HG03565 (cell line): ENCODE measurements at regions not wholly inside any gene's neighbourhood (a gene's known extent, or its start where the extent isn't known, plus 50 kb on each side); places are given as distances from the start of the nearest gene placed in this dataset.
"Not testable (repeated sequence)": the region's sequence is repeated elsewhere in the genome, so short reads cannot be mapped to it uniquely, and the experiment has no call there.

Experiments used
- ATAC-seq: cut with Tn5 transposase; IDR thresholded peaks from one replicate; pipeline ENCODE4 v1.9.1; 2021; ENCODE audit warnings: mild to moderate bottlenecking, moderate library complexity; ENCODE audit not compliant: unreplicated experiment

GRCh38 chr15:38614621-38615020, 50.0 kb upstream of the RASGRP1 start:
- no peak for ATAC-seq

- no peak for ATAC-seq
These were observed 53.2 kb upstream of the RASGRP1 start for GRCh38 chr15:38617831-38618230.

- ATAC-seq, result no peak
These were observed 53.8 kb upstream of the RASGRP1 start for GRCh38 chr15:38618242-38618955.

- ATAC-seq, result no peak
These were observed 55.5 kb upstream of the RASGRP1 start for GRCh38 chr15:38620098-38620497.

GRCh38 chr15:38620851-38621594, 56.4 kb upstream of the RASGRP1 start:
- ATAC-seq, result no peak

GRCh38 chr15:38622304-38622703, 57.7 kb upstream of the RASGRP1 start:
- no peak for ATAC-seq

- no peak for ATAC-seq
These were observed 58.3 kb upstream of the RASGRP1 start for GRCh38 chr15:38622908-38623307.

GRCh38 chr15:38623744-38624143, 59.1 kb upstream of the RASGRP1 start:
- no peak for ATAC-seq

GRCh38 chr15:38624244-38625205, 59.9 kb upstream of the RASGRP1 start:
- ATAC-seq, result no peak

GRCh38 chr15:38625886-38626285, 61.3 kb upstream of the RASGRP1 start:
- ATAC-seq, result no peak

GRCh38 chr15:38626443-38627050, 61.9 kb upstream of the RASGRP1 start:
- ATAC-seq, result no peak

GRCh38 chr15:38627689-38628277, 63.2 kb upstream of the RASGRP1 start:
- no peak for ATAC-seq

GRCh38 chr15:38631119-38632075, 66.8 kb upstream of the RASGRP1 start:
- no peak for ATAC-seq

GRCh38 chr15:38635170-38635569, 70.6 kb upstream of the RASGRP1 start:
- no peak for ATAC-seq

GRCh38 chr15:38636597-38636996, 72.0 kb upstream of the RASGRP1 start:
- no peak for ATAC-seq

- ATAC-seq, result no peak
These were observed 73.5 kb upstream of the RASGRP1 start for GRCh38 chr15:38638126-38638525.

GRCh38 chr15:38638811-38639210, 74.2 kb upstream of the RASGRP1 start:
- ATAC-seq, result no peak

- no peak for ATAC-seq
These were observed 78.2 kb upstream of the RASGRP1 start for GRCh38 chr15:38642689-38643270.

- not testable (repeated sequence) for ATAC-seq
These were observed 79.7 kb upstream of the RASGRP1 start for GRCh38 chr15:38644353-38644752.
